ENCODE measurements at regions not wholly inside any gene's neighbourhood (a gene's known extent, or its start where the extent isn't known, plus 50 kb on each side); places are given as distances from the start of the nearest gene placed in this dataset.

GRCh38 chr20:21936261-21936660, 230.8 kb downstream of the PAX1 start:
- DNase-seq: no peak

GRCh38 chr20:21933526-21933925, 228.1 kb downstream of the PAX1 start:
- DNase-seq: no peak

- no peak for DNase-seq
Measured at GRCh38 chr20:21921251-21921650, 215.8 kb downstream of the PAX1 start.

GRCh38 chr20:21920211-21920610, 214.7 kb downstream of the PAX1 start:
- DNase-seq: no peak

- no peak for DNase-seq
Measured at GRCh38 chr20:21918398-21918797, 212.9 kb downstream of the PAX1 start.

GRCh38 chr20:21902391-21902790, 196.9 kb downstream of the PAX1 start:
- DNase-seq: no peak

- DNase-seq: no peak
Measured at GRCh38 chr20:21901470-21902275, 196.2 kb downstream of the PAX1 start.

- no peak for DNase-seq
Measured at GRCh38 chr20:21900431-21900830, 195.0 kb downstream of the PAX1 start.

- no peak for DNase-seq
Measured at GRCh38 chr20:21874921-21875320, 169.5 kb downstream of the PAX1 start.

GRCh38 chr20:21874127-21874526, 168.7 kb downstream of the PAX1 start:
- no peak for DNase-seq

- no peak for DNase-seq
Measured at GRCh38 chr20:21873291-21873690, 167.8 kb downstream of the PAX1 start.

- no peak for DNase-seq
Measured at GRCh38 chr20:21867811-21868210, 162.3 kb downstream of the PAX1 start.

- DNase-seq: no peak
Measured at GRCh38 chr20:21867353-21867752, 161.9 kb downstream of the PAX1 start.

GRCh38 chr20:21862956-21863355, 157.5 kb downstream of the PAX1 start:
- no peak for DNase-seq

GRCh38 chr20:21862259-21862946, 156.9 kb downstream of the PAX1 start:
- DNase-seq: no peak

- DNase-seq: no peak
Measured at GRCh38 chr20:21840991-21841390, 135.5 kb downstream of the PAX1 start.

GRCh38 chr20:21839982-21840381, 134.5 kb downstream of the PAX1 start:
- DNase-seq: no peak

- DNase-seq: no peak
Measured at GRCh38 chr20:21836346-21836745, 130.9 kb downstream of the PAX1 start.

- DNase-seq: no peak
Measured at GRCh38 chr20:21835042-21835441, 129.6 kb downstream of the PAX1 start.

GRCh38 chr20:21832442-21833385, 127.2 kb downstream of the PAX1 start:
- DNase-seq: no peak

GRCh38 chr20:21826976-21827375, 121.5 kb downstream of the PAX1 start:
- no peak for DNase-seq

GRCh38 chr20:21821358-21821757, 115.9 kb downstream of the PAX1 start:
- DNase-seq: no peak

GRCh38 chr20:21820688-21821087, 115.2 kb downstream of the PAX1 start:
- DNase-seq: no peak

All from stimulated activated CD4-positive, alpha-beta T cell treated with anti-CD3 and anti-CD28 coated beads, Interleukin-4, amount 100 ng/mL, for 1 hour (primary cell).